Left lung (tissue), 4 donors: ENCODE measurements at regions not wholly inside any gene's neighbourhood (a gene's known extent, or its start where the extent isn't known, plus 50 kb on each side); places are given as distances from the start of the nearest gene placed in this dataset.

Source experiments
- ATAC-seq: fragments of 200-7000 bp; cut with Tn5 transposase; one replicate; pipeline ENCODE4 v1.9.1; 2020; ENCODE audit warnings: moderate library complexity
- DNase-seq, 4 donors: peaks; one replicate each; pipeline ENCODE4 v3.0.0-alpha.2; 2013 to 2020
- H3K27ac ChIP-seq, 2 donors: fragments of 200-600 bp; sonication (generic) in 1 of 2; one replicate each; pipeline versions ENCODE4 v1.5.0 to v1.8.0; 2020 to 2021
- H3K27me3 ChIP-seq, 2 donors: fragments of 200-600 bp; sonication (generic) in 1 of 2; one replicate each; pipeline versions ENCODE4 v1.5.0 to v1.8.0; 2020 to 2021
- H3K36me3 ChIP-seq, 2 donors: fragments of 200-600 bp; sonication (generic) in 1 of 2; one replicate each; pipeline versions ENCODE4 v1.5.0 to v1.8.0; 2020 to 2021
- H3K4me1 ChIP-seq, 2 donors: fragments of 200-600 bp; one replicate each; pipeline ENCODE4 v1.8.0; 2021
- H3K4me3 ChIP-seq, 2 donors: fragments of 200-600 bp; sonication (generic) in 1 of 2; one replicate each; pipeline versions ENCODE4 v1.5.0 to v1.8.0; 2020 to 2021; ENCODE audit warnings: mild to moderate bottlenecking in 1 of 2
- H3K9me3 ChIP-seq, 2 donors: fragments of 200-600 bp; sonication (generic) in 1 of 2; one replicate each; pipeline versions ENCODE4 v1.5.0 to v1.8.0; 2020 to 2021
- intact Hi-C, 2 donors: fragments of 100-400 bp; cut with DNase I; formaldehyde crosslinking; loops; one replicate each; pipeline versions ENCODE4 v1.11.2 to v1.14.2; 2022
- TF ChIP-seq, protein P1 (sequence below), 2 donors: fragments of 200-600 bp; sonication (generic) in 1 of 2; IDR thresholded peaks; one replicate each; pipeline versions ENCODE4 v1.5.0 to v1.8.0; 2021; ENCODE audit warnings: antibody characterized with exemption in 2 of 2
- donor health status: DM: no; HTN: yes; CAD: no.
- donor health status: DM: no; HTN: no; CAD: no.

DNA sequence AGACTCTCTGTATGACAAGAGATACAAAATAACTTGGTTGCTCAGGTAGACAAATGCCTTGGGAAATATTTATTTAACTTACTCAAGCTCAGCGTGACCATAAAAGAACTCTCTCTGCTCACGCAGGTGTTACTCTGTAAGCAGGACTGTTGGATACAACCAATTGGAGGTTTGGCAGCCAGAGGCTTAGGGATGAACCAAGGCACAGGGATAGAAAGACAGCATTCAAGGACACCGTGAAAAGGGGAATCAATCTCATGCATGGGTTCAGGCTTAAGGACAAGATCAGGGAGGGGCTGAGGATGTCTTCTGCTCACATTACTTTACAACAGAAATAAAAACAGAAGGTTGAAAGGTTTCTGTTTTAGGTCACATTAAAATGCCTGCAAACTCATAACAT, 389.0 kb upstream of the BRINP1 start:
- ATAC-seq (no peak), DNase-seq (no peak)
- no peak overlapping the region for H3K27ac ChIP-seq
- intact Hi-C loops: no loop called here
- no peaks in the 10 kb centered on the region for H3K4me1 ChIP-seq
- TF ChIP-seq, protein P1, sequence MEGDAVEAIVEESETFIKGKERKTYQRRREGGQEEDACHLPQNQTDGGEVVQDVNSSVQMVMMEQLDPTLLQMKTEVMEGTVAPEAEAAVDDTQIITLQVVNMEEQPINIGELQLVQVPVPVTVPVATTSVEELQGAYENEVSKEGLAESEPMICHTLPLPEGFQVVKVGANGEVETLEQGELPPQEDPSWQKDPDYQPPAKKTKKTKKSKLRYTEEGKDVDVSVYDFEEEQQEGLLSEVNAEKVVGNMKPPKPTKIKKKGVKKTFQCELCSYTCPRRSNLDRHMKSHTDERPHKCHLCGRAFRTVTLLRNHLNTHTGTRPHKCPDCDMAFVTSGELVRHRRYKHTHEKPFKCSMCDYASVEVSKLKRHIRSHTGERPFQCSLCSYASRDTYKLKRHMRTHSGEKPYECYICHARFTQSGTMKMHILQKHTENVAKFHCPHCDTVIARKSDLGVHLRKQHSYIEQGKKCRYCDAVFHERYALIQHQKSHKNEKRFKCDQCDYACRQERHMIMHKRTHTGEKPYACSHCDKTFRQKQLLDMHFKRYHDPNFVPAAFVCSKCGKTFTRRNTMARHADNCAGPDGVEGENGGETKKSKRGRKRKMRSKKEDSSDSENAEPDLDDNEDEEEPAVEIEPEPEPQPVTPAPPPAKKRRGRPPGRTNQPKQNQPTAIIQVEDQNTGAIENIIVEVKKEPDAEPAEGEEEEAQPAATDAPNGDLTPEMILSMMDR (IDR thresholded peaks at IDR 0.05): no peak
- no peak overlapping the region for H3K4me3 ChIP-seq
- H3K36me3 ChIP-seq: no peaks in the 10 kb centered on the region
- no peaks in the 10 kb centered on the region for H3K9me3 ChIP-seq
- H3K27me3 ChIP-seq: no peaks in the 10 kb centered on the region

DNA sequence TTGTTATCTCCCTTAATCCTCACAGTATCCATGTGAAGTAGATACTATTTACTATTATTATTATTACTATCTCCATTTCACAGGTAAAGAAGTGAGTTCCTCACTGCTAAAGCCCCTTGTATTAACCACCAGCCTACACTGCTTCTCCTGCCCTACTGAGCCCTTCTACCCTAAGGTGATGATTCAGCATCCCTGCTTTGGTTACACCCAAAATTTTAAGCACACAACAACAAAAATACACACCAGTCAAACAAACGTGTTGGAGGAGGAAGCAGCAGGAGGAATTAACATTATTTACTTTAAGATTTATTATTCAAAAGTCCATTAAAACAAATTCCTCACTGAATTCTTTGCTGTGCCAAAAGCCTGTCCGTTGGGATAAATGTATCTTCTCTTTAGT, 370.2 kb upstream of the BRINP1 start:
- H3K4me1 ChIP-seq: no peaks in the 10 kb centered on the region
- ATAC-seq (no peak), DNase-seq (no peak)
- no peaks in the 10 kb centered on the region for H3K36me3 ChIP-seq
- H3K27me3 ChIP-seq: no peaks in the 10 kb centered on the region
- intact Hi-C loops: no loop called here
- H3K4me3 ChIP-seq: no peak overlapping the region
- TF ChIP-seq, protein P1 (IDR thresholded peaks at IDR 0.05): no peak
- no peak overlapping the region for H3K27ac ChIP-seq
- peaks cover 0 to 15% of the 10 kb centered on the region in 2 donors for H3K9me3 ChIP-seq

DNA sequence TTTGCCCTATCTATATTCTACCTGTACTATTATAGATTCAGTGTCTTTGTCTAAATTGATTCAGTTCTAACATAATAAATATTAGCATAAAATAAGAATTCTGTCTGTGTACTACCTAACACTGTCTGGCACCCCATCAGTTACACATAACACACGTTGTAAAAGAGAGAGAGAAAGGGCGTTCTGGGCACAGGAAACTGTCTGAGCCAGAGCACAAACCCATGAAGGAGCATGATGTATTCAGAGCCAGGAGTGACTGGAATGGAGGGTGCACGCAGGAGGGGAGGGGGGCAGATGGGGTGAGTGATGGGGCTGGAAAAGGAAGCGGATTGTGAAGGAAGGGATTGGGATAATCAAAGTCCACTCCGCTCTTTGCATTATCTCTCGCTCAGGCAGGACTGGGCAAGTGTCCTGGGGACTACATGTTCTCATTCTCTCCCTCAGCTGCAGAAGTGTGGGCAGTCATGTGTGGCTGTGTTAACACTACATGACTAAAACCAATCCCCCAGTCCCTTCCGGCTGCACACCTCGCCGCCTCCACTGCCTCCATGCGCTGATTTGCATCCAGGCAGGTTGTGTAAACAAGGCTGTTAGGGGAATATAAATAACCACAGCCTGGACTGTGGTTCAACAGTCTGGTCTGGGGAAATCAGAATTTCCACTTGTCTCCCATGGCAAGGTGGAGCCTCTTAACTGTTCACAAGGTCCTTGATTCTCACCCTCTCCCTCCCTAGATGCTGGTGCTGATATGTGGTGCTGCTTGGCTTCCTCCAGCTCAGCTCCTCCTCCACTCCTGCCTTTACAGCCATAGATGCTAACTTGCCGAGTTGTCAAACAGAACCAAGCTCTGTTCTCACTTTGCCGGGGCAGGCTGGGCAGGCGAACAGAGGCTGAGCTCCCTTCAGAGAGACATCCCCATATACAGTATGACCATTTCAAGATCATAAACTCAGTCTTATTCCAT, 367.5 kb upstream of the BRINP1 start:
- no peak overlapping the region for H3K27ac ChIP-seq
- DNase-seq (peak in 1 of 4 donors; percentile 28), ATAC-seq (no peak)
- H3K4me1 ChIP-seq: no peaks in the 10 kb centered on the region
- H3K27me3 ChIP-seq: no peaks in the 10 kb centered on the region
- intact Hi-C loops: no loop called here
- H3K36me3 ChIP-seq: no peaks in the 10 kb centered on the region
- peaks cover 0 to 13% of the 10 kb centered on the region in 2 donors for H3K9me3 ChIP-seq
- TF ChIP-seq, protein P1 (IDR thresholded peaks at IDR 0.05): no peak
- no peak overlapping the region for H3K4me3 ChIP-seq

DNA sequence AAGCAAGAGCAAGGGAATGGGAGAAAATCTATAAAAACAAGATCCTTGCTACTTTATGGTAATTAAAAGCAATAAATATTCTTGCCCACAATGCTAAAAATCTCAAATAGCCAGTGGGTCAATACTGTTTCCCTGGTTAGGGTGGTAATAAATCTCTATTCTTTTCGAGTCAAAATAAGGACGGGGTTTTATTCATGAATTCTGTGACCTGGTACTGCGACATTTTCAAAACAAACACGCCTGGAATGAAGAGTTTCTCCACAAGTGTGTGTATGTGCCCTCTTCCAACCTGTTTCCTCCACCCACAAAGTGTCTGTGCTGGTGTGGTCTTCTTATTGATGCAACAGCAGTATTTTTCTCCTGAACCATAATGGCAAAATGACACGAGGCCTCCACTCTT, 358.8 kb upstream of the BRINP1 start:
- Histone ChIP-seq H3K27ac (no peak overlapping the region), H3K36me3 (no peaks in the 10 kb centered on the region), H3K27me3 (no peaks in the 10 kb centered on the region), H3K4me3 (no peak overlapping the region), H3K9me3 (peaks cover 0 to under 1% of the 10 kb centered on the region in 2 donors), H3K4me1 (no peaks in the 10 kb centered on the region)
- no peak for DNase-seq
- intact Hi-C loops: no loop called here
- TF ChIP-seq, protein P1 (IDR thresholded peaks at IDR 0.05): no peak
- ATAC-seq: no peak

DNA sequence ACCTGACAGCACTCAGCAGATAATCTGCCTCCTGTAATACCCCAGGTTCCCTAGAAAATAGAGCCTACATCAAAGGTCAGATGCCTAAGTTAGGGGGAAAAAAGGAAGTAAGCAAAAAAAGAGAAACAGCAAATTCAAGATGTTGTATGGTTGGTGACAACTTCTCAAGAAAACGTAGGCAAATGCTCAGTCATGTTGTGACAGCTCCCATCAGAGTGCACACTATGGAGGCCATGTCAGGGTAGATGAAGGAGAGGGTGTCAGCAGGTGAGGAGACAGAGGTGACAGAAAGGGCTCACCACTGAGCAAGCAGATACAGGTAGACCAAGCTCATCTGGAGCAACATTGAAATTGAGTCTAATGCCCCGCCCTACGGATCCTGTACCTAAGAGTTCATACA, 356.8 kb upstream of the BRINP1 start:
- Histone ChIP-seq H3K4me1 (no peaks in the 10 kb centered on the region), H3K27ac (no peak overlapping the region), H3K4me3 (no peak overlapping the region), H3K27me3 (no peaks in the 10 kb centered on the region), H3K9me3 (no peaks in the 10 kb centered on the region), H3K36me3 (no peaks in the 10 kb centered on the region)
- TF ChIP-seq, protein P1 (IDR thresholded peaks at IDR 0.05): no peak
- intact Hi-C loops: no loop called here
- ATAC-seq (no peak), DNase-seq (no peak)
